GM12864 (cell line): ENCODE measurements at regions not wholly inside any gene's neighbourhood (a gene's known extent, or its start where the extent isn't known, plus 50 kb on each side); places are given as distances from the start of the nearest gene placed in this dataset.

ENCODE experiments used
- DNase-seq: peaks from one replicate; pipeline ENCODE4 v3.0.0-alpha.2; 2011; ENCODE audit warnings: low read depth
- H3K4me3 ChIP-seq: 2 replicates; pipeline ENCODE4 v1.5.1; 2011; ENCODE audit warnings: mild to moderate bottlenecking, low read depth, low read length, control low read depth
- TF ChIP-seq, protein P1 (sequence below): IDR thresholded peaks from 2 replicates; pipeline ENCODE4 v1.5.1; 2011; ENCODE audit warnings: low read depth, mild to moderate bottlenecking, moderate library complexity, low read length, control low read depth, inconsistent platforms; ENCODE audit errors: missing control alignments

DNA sequence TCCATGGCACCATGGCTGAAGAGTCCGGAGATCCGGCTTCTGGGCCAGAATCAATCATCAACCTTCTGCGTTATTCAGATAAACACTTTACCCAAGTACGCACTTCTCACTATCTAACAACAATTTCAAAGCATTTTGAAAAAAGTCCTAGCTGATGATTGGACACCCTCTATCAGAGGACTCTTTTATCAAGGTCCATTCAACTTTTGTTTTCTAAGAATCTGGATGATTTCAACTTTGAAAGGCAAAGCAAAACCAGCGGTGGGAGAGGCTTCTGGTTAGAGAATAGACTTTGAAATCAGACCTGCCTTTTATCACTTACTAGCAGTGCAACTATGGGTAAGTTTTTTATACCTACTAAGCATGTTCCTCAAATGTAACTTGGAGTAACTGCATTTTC is 293.6 kb upstream of the TNP1 start:
- TF ChIP-seq, protein P1, sequence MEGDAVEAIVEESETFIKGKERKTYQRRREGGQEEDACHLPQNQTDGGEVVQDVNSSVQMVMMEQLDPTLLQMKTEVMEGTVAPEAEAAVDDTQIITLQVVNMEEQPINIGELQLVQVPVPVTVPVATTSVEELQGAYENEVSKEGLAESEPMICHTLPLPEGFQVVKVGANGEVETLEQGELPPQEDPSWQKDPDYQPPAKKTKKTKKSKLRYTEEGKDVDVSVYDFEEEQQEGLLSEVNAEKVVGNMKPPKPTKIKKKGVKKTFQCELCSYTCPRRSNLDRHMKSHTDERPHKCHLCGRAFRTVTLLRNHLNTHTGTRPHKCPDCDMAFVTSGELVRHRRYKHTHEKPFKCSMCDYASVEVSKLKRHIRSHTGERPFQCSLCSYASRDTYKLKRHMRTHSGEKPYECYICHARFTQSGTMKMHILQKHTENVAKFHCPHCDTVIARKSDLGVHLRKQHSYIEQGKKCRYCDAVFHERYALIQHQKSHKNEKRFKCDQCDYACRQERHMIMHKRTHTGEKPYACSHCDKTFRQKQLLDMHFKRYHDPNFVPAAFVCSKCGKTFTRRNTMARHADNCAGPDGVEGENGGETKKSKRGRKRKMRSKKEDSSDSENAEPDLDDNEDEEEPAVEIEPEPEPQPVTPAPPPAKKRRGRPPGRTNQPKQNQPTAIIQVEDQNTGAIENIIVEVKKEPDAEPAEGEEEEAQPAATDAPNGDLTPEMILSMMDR = no peak
- DNase-seq = no peak
- no peak overlapping the region for H3K4me3 ChIP-seq

DNA sequence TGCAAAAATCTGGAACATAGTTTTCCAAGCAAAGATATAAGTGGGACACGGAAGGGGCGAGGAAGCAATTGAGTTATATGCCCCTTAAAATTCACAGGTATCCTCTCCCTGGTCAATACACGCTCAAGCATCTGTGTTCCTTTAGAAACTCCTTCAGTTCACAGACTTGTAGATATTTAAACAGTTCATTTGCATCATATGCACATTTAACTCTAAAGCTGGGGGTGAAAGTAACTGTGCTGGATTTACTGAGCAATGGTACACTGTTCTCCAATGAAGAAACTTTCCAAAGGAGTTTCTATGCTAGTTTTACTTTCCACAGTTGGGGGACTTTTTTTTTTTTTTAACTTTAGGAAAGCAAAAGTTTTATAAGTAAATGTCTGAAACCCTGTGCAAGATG is 293.0 kb upstream of the TNP1 start:
- no peak for DNase-seq
- no peak overlapping the region for H3K4me3 ChIP-seq
- TF ChIP-seq, protein P1 = no peak

DNA sequence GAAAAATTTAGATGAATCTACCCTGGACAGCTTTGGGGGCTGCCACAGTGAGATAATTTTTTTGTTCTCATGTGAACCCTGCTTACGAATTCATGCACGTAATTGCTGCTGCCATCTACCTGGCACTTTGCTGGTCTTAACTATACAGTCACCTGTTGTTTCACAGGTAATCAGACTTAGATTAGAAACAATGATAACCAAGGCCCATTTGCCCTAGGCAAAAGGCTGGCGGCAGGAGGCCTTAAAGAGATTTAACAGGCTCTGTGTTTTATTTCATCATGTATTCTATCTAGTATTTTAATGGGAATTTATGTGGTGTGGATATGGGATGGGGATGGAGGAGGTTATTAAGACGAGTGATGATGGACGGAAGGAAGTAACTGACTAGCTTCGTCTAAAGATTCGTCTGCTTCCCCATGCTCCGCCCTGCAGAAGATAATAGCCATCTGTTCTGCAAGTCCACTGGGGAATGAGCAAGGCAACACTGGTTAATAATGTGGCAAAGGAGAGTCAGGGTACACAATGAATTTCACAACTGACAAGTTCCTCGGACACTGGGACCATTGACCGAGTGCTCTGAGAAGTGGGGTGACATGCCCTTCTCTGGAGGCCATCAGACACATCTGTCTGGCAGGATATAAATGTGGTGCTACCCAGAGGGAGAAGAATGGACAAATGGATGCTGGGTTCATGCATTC is 291.8 kb upstream of the TNP1 start:
- DNase-seq = no peak
- TF ChIP-seq, protein P1 = no peak
- no peak overlapping the region for H3K4me3 ChIP-seq

DNA sequence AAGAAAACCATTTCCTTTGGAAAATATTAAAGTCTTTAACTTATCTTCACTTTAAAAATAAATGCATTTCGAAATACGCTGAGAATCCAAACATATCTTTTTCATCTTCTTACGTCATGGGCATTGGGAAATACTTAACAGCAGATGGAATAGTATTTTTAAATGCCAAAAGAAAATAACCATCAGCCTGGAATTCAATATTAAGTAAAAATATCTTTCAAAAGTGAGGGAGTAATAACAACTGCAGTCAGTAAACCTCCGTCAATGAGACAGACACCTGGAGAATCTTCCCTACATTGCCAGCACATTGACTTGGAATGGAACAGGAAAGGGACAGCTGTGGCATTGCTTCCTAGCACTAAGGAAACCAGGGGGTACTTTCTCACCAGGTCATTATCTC is 290.4 kb upstream of the TNP1 start:
- DNase-seq = no peak
- TF ChIP-seq, protein P1 = no peak
- H3K4me3 ChIP-seq = no peak overlapping the region

DNA sequence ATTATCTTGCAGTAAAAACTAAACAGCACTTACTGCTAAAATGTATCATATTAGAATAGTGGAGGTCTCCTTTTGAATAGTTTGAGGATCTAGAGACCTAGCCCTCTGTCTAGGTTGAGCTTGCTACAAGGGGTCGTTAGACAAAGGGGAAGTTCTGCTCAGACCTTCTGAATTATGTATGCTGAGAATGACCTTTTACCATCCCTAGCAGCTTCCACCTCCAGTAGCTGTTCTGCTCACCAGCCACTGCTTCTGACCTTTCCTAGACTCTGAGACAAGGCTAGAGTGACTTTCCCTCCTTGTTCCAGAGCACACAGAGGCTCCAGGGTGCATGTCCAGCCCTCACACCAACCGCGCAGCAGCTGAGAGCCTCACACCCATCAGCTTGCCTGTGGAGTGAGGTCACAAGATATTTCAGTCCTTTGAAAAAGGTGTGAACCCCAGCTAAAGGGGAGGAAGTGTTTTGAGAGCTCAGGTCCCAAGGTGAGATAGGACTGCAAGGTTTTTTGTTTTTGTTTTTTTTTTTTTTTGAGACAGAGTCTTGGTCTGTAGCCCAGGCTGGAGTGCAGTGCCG is 289.3 kb upstream of the TNP1 start:
- TF ChIP-seq, protein P1 = no peak
- H3K4me3 ChIP-seq = no peak overlapping the region
- no peak for DNase-seq

DNA sequence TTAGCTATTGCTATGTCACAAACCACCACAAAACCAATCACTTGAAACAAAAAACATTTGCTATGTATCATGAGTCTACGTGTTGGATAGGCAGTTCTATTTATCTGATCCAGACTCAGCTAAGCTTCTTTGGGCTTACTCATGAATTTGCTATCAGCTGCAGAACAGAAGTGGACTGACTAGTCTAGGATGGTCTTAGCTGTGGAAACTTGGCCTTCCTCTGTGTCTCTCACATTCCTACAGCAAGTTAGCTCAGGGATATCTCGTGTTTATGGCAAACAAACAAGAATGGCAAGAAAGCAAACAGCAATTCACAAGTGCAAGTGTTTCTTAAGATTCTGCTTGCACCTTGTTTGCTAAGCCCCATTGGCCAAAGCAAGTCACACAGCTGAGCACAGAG is 288.0 kb upstream of the TNP1 start:
- no peak overlapping the region for H3K4me3 ChIP-seq
- DNase-seq = no peak
- TF ChIP-seq, protein P1 = no peak

DNA sequence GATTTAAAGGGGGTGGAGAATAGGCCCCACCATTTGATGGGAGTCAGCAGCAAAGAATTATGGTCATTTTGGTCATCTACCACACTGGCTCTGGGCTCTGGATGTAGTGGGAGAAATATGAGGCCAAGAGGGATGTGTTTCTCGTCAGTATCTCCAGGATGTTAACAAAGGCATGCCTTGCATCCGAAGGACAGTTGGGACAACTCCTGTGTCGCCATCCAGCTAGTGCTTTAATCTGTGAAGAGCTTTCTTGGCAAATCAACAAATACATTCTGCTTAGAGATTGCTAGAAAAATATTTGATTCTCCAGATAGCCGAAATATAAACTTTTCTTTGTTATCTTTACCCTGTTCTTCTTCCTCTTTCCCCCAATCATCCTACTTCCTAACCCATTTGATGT is 287.1 kb upstream of the TNP1 start:
- H3K4me3 ChIP-seq = no peak overlapping the region
- no peak for DNase-seq
- TF ChIP-seq, protein P1 = no peak
